ENCODE measurements at regions not wholly inside any gene's neighbourhood (a gene's known extent, or its start where the extent isn't known, plus 50 kb on each side); places are given as distances from the start of the nearest gene placed in this dataset.

DNA sequence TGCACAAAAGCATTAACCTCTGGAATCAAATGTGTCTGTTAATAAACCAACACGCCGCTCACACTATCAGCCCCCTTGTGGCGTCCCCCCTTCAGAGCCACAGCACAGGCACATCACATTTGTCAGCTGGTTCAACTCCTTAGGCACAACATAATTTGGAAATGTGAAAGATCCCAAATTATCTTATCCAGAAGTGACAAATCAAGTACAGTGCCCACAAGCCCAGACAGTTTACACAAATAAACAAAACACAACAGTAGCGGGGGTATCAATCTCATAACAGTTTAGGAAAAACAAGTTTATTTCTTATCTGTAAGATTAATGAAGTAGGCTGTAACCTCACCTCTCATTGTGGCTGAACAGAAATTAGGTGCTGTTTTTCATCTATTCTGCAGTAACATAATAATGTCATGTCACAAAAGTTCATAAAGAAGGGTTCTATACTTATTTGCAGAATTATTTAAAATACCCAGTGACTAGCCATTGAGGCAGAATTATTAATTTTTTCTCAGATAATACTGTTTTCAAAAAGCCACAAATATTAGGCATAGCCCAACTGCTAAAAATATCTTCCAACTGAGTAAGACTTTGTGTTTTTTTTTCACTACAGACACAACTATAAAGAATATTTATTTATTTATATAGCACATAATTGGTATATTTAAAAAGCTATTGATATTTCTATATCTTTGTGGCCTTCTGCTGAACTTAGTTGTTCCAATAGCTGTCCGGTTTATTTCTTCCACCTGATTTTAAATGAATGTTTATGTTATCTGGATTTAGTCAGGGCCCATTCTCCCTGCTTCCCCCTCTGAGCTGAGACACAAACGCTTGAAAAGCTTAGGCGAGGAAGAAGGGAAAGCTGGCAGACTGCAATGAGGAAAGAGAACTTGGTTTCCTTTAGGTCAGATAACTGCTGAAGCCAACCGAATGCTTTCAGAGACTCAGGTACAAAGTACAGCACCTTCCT is 214.7 kb downstream of the QDPR start:
- DNase-seq (ENCODE audit: low read depth): no peak

DNA sequence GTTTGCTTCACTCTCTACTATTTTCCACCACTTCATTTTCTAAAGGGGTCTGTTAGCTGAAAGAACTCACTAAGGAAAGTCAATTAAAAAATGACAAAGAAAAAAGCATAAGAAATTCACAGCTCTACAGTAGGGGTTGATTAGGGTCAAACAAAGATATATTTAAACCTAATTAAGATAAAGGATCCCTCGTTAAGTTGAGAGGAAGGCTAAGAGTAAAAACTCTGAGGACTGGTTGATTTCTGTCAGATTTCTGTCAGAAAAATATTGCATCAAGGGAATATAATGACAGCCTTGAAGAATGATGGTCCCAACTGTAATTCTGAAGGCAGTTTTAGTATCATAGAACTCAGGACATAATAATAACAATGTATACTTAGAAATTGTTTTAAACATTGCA is 218.0 kb downstream of the QDPR start:
- no peak for DNase-seq (ENCODE audit: low read depth)

DNA sequence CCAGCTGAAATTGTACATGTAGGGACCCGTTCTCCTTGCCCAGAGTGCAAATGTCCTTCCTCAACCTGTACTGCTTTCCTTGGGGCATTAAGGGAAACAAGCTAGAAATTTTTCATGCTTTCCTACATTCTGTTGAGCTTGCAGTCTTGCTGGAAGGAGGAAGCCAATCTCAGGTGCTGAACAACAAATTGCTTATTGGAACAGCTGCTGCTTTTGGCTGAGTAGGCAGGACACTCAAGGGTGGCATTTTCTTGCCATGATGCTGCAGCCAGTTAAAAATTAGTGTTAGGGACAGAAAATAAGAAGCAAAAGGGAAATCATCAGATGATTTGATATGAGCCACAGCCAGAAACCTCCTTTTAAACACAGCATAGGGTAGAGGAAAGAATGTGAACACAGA is 223.7 kb downstream of the QDPR start:
- no peak for DNase-seq (ENCODE audit: low read depth)

DNA sequence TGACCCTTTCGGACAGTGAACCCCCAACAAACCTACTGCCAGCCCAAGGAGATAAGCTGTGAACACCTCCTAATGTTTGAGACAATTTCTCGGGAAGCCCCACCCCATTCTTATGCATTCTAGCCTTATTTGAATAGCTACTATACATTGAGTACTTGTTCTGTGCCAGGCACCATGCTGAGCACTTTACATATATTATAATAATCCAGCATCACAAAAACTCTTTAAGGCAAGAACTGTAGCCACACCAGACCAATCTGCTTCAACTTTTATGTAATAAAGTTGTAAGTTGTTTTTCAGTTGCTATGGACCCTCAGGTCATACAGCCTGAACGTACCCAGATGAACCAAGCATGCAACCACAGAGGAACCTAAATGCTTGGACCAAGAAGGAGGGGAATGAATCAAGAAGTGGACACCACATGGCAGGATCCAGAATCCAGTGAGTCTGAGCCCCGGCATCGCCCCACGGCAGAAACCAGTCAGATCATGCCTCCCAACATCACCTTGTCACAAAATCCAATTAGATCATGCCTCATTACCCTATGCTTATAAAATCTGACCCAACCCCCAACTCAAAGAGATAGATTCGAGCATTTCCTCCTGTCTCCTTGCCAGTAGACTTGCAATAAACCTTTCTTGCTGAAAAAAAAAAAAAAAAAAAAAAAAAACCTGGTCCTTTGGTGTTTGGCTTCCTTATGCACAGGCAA is 225.0 kb downstream of the QDPR start:
- DNase-seq (ENCODE audit: low read depth): no peak

DNA sequence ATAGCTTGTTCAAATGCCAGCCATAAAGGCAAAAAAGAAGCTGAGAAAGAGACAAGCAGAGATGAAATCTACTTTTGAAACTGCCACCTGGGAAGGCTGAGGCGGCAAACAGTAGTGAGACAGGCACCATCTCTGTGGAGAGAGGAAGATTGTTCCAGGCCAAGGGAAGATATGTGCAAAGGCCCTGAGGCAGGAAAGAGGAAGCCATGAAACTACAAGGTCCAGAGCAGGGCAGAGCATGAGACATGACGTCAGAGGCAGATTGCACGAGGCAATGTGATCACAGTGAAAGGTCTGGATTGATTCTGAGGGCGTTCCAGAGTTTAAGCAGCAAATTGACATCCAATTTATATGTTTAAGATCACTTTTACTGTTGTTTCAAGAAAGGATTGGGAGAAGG is 226.1 kb downstream of the QDPR start:
- DNase-seq (ENCODE audit: low read depth): no peak

DNA sequence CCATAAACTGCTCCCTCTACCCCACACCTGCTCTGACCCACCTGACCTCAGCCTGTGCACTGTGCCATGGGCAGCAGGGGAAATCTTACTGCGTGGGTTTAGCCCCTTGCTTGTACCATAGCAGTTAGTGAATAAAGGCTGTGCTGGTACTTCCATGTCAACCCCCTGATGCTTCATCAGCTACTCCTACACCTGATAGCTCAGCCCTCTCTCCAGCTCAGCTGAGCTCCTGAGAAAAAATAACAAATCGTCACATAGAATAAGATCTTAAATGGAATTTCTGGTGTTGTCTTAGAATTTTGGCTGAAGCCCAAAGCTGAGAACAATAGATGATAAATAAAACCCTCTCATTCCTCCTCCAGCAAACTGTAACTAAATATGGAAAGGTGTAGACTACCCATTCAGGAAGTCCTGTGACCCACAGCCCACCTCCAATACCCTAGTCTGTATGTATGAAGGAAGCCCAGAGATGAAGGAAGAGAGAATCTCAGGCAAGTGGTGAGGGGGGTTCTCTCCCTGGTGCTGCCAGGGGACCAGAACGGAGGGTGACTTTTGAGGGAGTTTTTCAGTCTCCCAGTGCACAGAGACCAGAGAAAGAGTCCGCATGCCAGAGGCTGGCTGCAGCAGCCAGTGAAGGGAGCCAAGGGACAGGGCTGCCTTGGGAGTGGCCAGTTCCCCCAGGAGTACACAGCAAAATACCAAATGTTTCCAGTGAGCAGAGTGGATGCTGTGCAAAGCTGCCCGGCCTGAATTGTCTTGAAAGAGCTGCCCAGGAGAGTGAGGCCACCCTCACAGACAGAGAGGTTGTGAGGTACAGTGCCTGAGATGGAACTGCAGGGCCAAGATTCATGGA is 227.3 kb downstream of the QDPR start:
- DNase-seq (ENCODE audit: low read depth): no peak

DNA sequence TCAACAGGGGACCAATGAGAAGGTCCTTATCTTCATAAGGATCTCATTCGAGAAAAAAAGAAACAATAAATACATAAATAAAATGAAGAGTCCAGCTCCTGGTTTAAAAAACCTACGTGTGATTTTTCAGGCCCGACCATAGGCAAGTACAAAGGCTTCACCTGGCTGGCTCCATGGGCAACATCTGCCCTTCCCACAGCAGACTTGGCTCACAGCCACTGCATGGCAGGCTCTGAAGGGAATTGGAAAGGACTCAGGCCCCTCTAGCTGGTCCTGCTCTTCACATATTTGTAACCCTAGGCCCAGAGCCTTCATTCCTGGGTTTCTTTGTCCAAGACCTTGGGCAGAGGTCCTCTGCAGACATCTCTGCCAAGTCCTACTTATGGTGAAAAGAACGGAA is 228.1 kb downstream of the QDPR start:
- DNase-seq (ENCODE audit: low read depth): no peak

DNA sequence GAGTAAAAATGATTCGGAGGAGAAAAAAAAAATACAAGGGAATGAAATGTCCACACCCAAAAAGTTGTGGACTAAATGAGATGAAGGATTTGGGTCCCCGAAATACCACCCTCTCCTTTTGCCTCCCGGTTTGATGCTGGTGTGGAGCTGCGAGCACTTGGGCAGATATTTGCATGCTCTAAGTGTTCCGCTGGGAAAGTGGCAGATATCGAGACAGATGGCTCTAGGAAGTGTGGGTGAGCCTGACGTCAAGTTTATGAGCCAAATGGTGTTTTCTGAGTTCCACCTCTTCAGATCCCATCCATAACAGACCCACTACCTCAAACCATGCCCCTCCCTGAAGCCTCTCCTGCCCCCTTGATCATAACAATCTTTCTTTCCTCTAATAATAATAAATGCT is 228.6 kb downstream of the QDPR start:
- DNase-seq (ENCODE audit: low read depth): no peak

DNA sequence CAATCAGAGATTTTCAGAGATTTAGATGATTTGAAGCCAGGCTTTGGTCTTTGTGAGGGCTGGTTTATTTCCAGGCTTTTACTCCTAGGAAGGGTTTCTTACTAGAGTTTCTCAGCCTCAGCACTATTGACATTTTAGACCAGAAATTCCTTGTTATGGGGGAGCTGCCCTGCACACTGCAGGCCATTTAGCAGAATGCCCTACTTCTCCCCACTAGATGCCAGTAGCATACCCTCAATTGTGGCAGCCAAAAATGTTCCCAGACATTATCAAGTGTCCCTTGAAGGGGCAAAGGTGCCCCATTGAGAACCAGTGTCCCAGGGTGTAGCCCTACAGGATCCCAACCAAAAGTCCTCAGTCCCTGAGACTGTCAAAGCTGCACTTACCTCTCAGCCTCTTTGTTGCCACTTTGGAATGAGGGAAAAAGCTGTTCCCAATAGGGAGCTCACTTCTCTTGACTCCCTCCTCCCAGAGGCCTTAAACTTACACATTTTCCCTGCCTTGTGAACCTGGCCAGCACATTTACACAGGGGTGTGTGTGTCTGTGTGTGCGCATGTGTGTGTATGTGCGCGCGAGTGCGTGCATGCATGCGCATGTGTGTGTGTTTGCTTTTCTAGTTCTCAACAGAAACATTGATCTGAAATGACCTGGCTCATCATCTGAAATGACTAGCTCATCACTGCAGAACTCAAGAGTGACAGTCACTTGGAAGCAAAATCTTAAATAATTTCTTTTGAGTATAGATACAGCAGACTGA is 231.4 kb downstream of the QDPR start:
- no peak for DNase-seq (ENCODE audit: low read depth)

DNA sequence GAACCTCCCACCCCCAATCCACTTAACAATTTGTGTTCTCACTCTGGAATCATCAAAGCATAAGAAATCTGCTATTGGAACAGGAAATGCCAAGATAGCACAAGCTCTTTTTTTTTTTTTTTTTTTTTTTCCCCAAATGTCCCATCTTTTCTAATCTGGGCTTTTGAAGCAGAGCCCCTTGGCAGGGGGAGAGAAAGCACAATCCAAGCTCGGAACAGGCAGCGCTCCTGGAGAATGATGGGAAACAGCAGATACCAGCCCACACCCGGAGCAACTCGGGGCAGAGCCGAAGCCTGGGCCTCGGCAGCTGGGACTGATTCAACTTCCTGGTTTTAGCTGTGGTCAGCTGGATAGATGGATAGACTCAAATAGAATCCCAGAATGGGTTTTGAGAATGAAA is 235.1 kb downstream of the QDPR start:
- DNase-seq (ENCODE audit: low read depth): peak; percentile 54

DNA sequence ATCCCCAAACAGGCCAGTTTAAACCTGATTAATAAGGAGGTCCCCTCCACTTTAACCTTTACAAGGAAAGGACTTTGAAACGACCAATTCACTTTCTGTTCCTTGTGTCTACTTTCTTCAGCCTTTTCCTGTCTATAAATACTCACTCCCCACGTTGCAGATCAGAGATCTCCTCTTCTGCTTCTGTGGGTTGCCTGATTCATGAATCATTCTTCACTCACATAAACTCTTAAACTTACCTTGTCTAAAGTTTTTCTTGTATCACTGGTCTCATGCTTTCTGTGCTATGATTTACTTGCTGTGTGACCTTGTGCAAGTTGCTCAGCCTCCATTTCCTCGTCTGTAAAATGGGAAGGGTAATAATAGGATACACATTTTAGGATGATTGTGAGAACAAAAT is 236.1 kb downstream of the QDPR start:
- DNase-seq (ENCODE audit: low read depth): peak; percentile 27

DNA sequence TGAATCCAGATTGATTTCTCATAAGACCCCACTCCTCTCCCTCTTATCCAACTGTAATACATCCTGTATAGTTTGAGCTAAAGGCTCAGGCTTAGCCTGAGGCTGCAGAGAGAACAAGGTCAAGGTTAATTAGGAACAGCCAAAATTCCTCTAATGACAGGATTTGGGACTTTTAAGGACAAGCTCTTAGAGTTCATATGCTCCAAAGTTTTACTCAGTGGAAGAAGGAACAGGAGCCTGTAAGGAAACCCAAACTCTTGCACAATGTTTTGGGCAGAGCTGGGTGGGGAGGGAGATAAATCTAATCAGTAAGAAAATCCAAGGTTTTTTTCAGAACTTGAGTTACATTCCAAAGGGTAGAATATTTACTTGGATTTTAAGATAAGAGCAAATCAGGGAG is 238.8 kb downstream of the QDPR start:
- DNase-seq (ENCODE audit: low read depth): peak; percentile 5

DNA sequence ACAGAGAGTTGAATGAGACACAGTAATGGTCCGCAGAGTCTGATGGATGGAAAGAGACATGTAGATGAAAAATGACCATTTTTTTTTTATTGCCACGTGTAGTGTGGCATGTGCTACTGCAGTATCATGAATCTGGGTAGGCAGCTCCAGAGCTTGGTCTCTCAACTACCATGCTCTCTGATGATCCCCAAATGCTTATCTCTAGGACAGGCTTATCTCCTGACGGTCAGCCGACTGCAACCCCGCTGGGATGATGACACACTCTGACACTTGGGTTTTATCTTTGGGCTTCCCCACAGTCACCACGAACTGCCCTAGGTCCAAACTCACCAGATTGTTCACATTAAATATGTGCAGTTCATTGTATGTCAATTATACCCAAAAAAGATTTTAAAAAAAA is 239.7 kb downstream of the QDPR start:
- DNase-seq (ENCODE audit: low read depth): peak; percentile 4

DNA sequence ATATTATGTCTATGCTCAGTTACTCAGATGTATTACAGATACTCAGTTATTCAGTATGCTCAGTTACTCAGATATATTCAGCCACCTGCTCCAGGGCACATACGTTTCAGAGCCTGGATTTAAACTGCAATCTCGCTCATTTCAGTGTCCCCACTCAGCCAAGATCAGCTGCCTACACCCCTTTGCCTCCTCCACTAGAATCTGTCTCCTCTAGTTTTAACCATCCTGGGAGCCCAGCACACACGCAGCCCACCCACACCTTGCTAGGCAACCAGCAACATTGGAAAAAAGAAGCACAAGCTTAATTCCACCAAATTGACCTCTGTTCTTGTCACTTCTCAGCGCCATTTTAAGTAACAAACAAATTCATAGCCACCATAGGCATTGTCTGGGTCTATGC is 246.2 kb downstream of the QDPR start:
- no peak for DNase-seq (ENCODE audit: low read depth)

DNA sequence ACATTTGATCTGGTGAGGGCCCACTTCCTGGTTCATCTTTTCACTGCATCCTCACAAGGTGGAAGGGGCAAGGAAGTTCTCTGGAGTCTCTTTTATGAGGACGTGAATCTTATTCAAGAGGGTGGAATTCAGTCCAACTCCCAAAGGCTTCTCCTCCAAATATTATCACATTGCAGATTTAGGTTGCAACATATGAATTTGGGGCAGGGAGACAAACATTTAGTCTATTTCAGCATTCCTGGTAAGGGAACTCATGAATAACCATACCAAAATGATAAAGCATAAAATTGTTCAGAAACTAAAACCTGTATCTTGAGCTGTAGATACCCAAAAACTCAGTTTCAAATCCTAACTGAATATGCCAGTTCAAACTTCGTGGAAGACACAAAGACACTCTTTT is 246.8 kb downstream of the QDPR start:
- DNase-seq (ENCODE audit: low read depth): no peak

DNA sequence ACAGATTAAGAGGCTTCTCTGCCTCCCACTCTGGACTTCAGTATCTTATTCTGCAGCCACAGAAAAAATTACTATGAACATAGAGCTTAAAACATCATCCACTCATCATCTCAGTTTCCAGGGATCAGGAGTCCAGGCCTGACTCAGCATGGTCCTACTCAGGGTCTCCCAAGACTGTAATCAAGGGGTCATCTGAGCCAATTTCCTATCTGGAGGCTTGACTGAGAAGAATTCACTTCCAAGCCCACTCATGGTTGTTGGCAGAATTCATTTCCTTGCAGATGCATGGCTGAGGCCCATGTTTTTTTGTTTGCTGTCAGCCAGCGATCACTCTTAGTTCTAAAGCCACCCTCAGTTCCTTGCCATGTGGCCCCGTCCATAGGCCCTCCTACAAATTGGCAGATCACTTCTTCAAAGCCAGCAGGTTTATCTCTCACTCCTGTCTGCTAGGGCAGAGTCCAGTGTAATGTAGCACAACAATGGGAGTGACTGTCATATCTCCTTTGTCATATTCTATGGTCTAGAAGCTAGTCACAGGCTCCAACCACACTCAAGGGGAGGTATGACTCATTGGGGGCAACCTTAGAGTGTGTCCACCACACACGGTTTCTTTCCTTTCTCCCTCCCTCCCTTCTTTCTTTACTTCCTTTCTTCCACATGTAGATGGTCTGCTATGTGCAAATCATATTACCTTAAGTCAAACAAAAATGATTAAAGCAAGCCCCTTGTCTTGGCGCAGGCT is 251.6 kb downstream of the QDPR start:
- no peak for DNase-seq (ENCODE audit: low read depth)

DNA sequence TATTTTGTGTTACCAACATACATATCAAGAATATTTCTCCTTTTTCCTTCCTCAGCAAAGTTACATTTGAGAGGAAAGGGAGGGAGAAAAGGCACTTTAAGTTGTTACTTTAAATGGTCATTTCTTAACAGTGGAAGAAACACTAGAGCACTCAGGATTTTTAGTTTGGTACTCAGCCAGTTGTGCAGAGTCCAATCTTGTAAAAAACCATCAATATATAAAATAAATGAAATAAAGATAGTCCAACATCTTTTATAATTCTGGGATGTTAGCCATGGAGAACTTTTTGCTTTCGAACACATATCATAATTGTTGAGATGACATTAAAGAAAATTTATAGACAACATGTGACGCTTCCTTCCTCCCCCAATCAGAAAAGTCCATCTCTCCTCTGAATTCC is 253.8 kb downstream of the QDPR start:
- no peak for DNase-seq (ENCODE audit: low read depth)

DNA sequence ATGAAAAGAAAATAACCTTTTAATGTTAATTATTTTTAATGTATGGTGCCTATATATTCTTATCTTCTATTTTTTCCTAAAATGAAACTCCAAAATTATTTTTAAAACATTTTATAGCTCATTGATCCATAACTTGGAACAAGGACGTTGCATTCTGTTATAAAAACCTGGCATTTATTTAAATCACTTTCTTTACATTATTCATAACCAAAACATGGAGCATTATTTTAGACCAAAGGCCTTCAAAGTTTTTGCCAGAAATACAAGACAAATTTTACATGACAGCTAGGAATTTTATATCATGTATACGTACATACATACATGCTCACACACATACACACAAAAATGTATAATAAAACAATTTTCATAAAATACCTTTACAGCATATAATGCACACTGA is 259.8 kb downstream of the QDPR start:
- DNase-seq (ENCODE audit: low read depth): no peak

DNA sequence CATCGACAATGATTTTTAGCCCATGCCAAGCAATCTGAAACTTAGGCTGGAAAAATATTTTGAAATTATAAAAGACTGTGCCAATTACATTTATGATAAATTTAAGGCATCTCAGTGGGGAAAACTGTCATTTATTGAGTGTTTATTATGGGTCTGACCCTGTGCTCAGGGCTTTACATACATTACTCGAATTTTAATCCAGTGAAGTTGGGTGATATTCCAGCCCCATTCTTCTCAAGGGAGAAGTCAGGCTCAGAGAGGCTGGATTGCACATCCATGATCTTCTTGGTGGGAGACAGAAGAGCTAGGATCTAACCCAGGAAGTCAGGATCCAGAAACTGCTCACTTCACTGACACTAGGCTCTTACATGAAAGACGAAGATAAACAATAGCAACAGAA is 260.8 kb downstream of the QDPR start:
- DNase-seq (ENCODE audit: low read depth): no peak

DNA sequence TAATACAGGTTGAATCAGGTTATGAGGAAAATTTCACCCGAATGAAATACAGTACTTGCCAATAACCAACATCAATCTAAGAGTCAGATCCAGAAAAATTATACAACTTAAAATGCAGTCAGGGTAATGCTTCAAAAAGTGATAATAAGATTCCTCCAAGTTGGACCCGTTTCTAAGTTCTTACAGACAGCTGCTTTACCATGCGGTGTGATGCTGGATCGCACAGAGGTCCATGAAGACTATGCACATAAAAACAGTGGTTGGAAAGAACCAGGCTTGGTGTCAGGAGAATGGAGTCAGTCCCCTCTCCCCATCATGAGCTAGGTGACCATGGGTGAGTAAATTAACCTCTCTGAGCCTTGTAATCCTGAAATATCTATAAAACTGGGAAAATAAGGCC is 261.3 kb downstream of the QDPR start:
- no peak for DNase-seq (ENCODE audit: low read depth)

DNA sequence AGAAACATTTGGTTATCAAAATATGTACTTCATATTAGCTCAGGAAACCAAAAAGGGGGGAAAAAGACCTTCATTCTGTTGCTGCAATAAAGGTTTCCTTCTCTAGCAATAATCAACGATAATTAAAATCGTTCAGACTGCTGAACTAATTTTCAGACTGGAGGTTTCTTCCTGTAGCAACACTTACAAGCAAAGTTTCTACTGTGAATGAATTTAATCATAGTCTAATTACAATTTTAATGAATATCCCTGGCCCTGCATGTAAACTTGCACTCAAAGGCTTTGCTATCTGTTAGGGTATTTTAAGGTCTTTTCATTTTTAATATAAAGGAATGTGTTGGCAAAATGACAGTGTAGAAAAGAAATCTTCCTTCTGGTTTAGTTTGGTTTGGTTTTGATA is 265.2 kb downstream of the QDPR start:
- DNase-seq (ENCODE audit: low read depth): no peak
